CD4-positive, alpha-beta T cell (primary cell): ENCODE measurements at regions not wholly inside any gene's neighbourhood (a gene's known extent, or its start where the extent isn't known, plus 50 kb on each side); places are given as distances from the start of the nearest gene placed in this dataset.
"Not testable (repeated sequence)": the region's sequence is repeated elsewhere in the genome, so short reads cannot be mapped to it uniquely, and the experiment has no call there.

Source experiments
- ATAC-seq: fragments of 200-7000 bp; cut with Tn5 transposase; one replicate; pipeline ENCODE4 v1.10.0; 2022; ENCODE audit warnings: mild to moderate bottlenecking; ENCODE audit not compliant: poor library complexity
- CTCF ChIA-PET: fragments of 350-600 bp; sonication (Branson Sonifier 250); formaldehyde crosslinking; loops from one replicate; lab custom pipeline; 2021; ENCODE audit warnings: antibody characterized with exemption, inconsistent platforms; lab: Charles Lee
- POLR2A ChIA-PET: fragments of 350-600 bp; sonication (Branson Sonifier 250); formaldehyde crosslinking; loops from one replicate; lab custom pipeline; 2021; ENCODE audit warnings: antibody characterized with exemption, inconsistent platforms; lab: Charles Lee
- DNase-seq, 14 experiments: peaks; one replicate each; pipeline ENCODE4 v3.0.0-alpha.2; 2013 to 2020; ENCODE audit warnings: mixed read lengths in 2 of 14
- H3K27ac ChIP-seq, 2 donors: one replicate each; pipeline versions ENCODE4 v1.5.1 to v1.7.0; 2013; ENCODE audit warnings: low read length in 2 of 2, low read depth in 1 of 2, mild to moderate bottlenecking in 1 of 2
- H3K27me3 ChIP-seq, 2 experiments: 1 replicate in 1 of 2; 2 replicates in 1 of 2; pipeline versions ENCODE4 v1.6.1 to v1.7.0; 2013; ENCODE audit warnings: low read length in 2 of 2, control low read depth in 1 of 2, mild to moderate bottlenecking in 1 of 2, moderate library complexity in 1 of 2; ENCODE audit not compliant: insufficient read depth in 2 of 2, control insufficient read depth in 1 of 2
- H3K36me3 ChIP-seq: one replicate; pipeline ENCODE4 v1.6.1; 2013; ENCODE audit warnings: low read length, control low read depth; ENCODE audit not compliant: insufficient read depth
- H3K4me1 ChIP-seq: one replicate; pipeline ENCODE4 v1.6.1; 2013; ENCODE audit warnings: low read length, control low read depth; ENCODE audit not compliant: insufficient read depth
- H3K4me3 ChIP-seq: one replicate; pipeline ENCODE4 v1.5.1; 2013; ENCODE audit warnings: mild to moderate bottlenecking, low read length, moderate library complexity
- H3K9me3 ChIP-seq, 2 experiments: 1 replicate in 1 of 2; 2 replicates in 1 of 2; pipeline versions ENCODE4 v1.6.1 to v1.7.0; 2013; ENCODE audit warnings: low read length in 2 of 2, mild to moderate bottlenecking in 2 of 2, control low read depth in 1 of 2, moderate library complexity in 1 of 2; ENCODE audit not compliant: control insufficient read depth in 1 of 2, insufficient read depth in 1 of 2
- H3K27ac Mint-ChIP-seq: one replicate; pipeline ENCODE4 v1.8.0; 2020; ENCODE audit warnings: mixed read lengths
- H3K27me3 Mint-ChIP-seq: one replicate; pipeline ENCODE4 v1.8.0; 2021; ENCODE audit warnings: mixed read lengths
- H3K36me3 Mint-ChIP-seq: one replicate; pipeline ENCODE4 v1.8.0; 2021; ENCODE audit warnings: low read depth, mixed read lengths
- H3K4me1 Mint-ChIP-seq: one replicate; pipeline ENCODE4 v1.8.0; 2021; ENCODE audit warnings: low read depth, mixed read lengths
- H3K4me3 Mint-ChIP-seq: one replicate; pipeline ENCODE4 v1.8.0; 2020; ENCODE audit warnings: mild to moderate bottlenecking, mixed read lengths
- H3K9me3 Mint-ChIP-seq: one replicate; pipeline ENCODE4 v1.8.0; 2020; ENCODE audit warnings: mixed read lengths
- intact Hi-C, 2 experiments: fragments of 100-400 bp; cut with DNase I in 1 of 2; cut with micrococcal nuclease in 1 of 2; formaldehyde crosslinking; loops; one replicate each; pipeline versions ENCODE4 v1.15.1 to v1.9.0; 2023 to 2025; cut with DNase I, micrococcal nuclease

GRCh38 chr1:144516172-144516571 lies 54.7 kb upstream of the NBPF15 start:
- H3K36me3 Mint-ChIP-seq, intact Hi-C loops, ATAC-seq, H3K4me1 Mint-ChIP-seq, H3K27ac ChIP-seq, H3K36me3 ChIP-seq, H3K9me3 ChIP-seq, H3K4me3 Mint-ChIP-seq, DNase-seq, H3K4me3 ChIP-seq, CTCF ChIA-PET, H3K27me3 ChIP-seq, H3K27me3 Mint-ChIP-seq, POLR2A ChIA-PET, H3K4me1 ChIP-seq, H3K9me3 Mint-ChIP-seq, H3K27ac Mint-ChIP-seq: not testable (repeated sequence)

- not testable (repeated sequence) for H3K27ac ChIP-seq
These were observed 55.4 kb upstream of the NBPF15 start for GRCh38 chr1:144516906-144517305.

GRCh38 chr1:144518439-144518838 lies 57.0 kb upstream of the NBPF15 start:
- H3K36me3 Mint-ChIP-seq, H3K27ac ChIP-seq, H3K9me3 ChIP-seq, H3K36me3 ChIP-seq, H3K27me3 Mint-ChIP-seq, DNase-seq, H3K4me1 ChIP-seq, POLR2A ChIA-PET, intact Hi-C loops, H3K4me3 Mint-ChIP-seq, H3K27me3 ChIP-seq, CTCF ChIA-PET, H3K9me3 Mint-ChIP-seq, H3K4me3 ChIP-seq, ATAC-seq: not testable (repeated sequence)
- Mint-ChIP-seq H3K4me1 (peaks cover 14% of the 10 kb centered on the region), H3K27ac (peak overlapping the region; percentile 33)

More at GRCh38 chr1:144516906-144517305, 55.4 kb upstream of the NBPF15 start:
- intact Hi-C loops, H3K4me3 ChIP-seq, H3K27ac Mint-ChIP-seq, H3K4me3 Mint-ChIP-seq, H3K27me3 Mint-ChIP-seq, H3K9me3 ChIP-seq, H3K9me3 Mint-ChIP-seq, DNase-seq, H3K27me3 ChIP-seq, POLR2A ChIA-PET, CTCF ChIA-PET, H3K4me1 ChIP-seq, H3K36me3 ChIP-seq, ATAC-seq, H3K36me3 Mint-ChIP-seq: not testable (repeated sequence)
- H3K4me1 Mint-ChIP-seq, result peaks cover 12% of the 10 kb centered on the region

- POLR2A ChIA-PET, result not testable (repeated sequence)
These were observed 58.2 kb upstream of the NBPF15 start for GRCh38 chr1:144519528-144520189.

GRCh38 chr1:144523661-144524407 lies 62.4 kb upstream of the NBPF15 start:
- CTCF ChIA-PET, H3K4me1 ChIP-seq, H3K9me3 ChIP-seq, intact Hi-C loops, H3K27me3 ChIP-seq, H3K36me3 ChIP-seq, H3K9me3 Mint-ChIP-seq, H3K27me3 Mint-ChIP-seq, H3K36me3 Mint-ChIP-seq: not testable (repeated sequence)
- peak overlapping the region; percentile 47 for H3K4me3 ChIP-seq
- Mint-ChIP-seq H3K27ac (peak overlapping the region; percentile 99), H3K4me1 (peaks cover 14% of the 10 kb centered on the region), H3K4me3 (peak overlapping the region; percentile 87)
- peak in 13 of 14 experiments; percentile 29 to 85 (median 59) for DNase-seq
- POLR2A ChIA-PET, result interaction anchor here (1.1 to 1.2 kb wide), 2 partner anchors 28 to 111 kb away, joined by 3 to 4 read pairs; no protein-coding TSS in a partner anchor
- H3K27ac ChIP-seq, result peak overlapping the region; percentile 46 to 91
- ATAC-seq, result peak; percentile 88

More at GRCh38 chr1:144519528-144520189, 58.2 kb upstream of the NBPF15 start:
- H3K36me3 ChIP-seq, H3K27ac Mint-ChIP-seq, H3K27me3 ChIP-seq, H3K4me1 ChIP-seq, H3K4me3 ChIP-seq, H3K9me3 Mint-ChIP-seq, CTCF ChIA-PET, DNase-seq, H3K27ac ChIP-seq, H3K4me3 Mint-ChIP-seq, ATAC-seq, intact Hi-C loops, H3K36me3 Mint-ChIP-seq, H3K9me3 ChIP-seq, H3K27me3 Mint-ChIP-seq: not testable (repeated sequence)
- H3K4me1 Mint-ChIP-seq, result peaks cover 21% of the 10 kb centered on the region
